ENCODE measurements at regions not wholly inside any gene's neighbourhood (a gene's known extent, or its start where the extent isn't known, plus 50 kb on each side); places are given as distances from the start of the nearest gene placed in this dataset.

DNA sequence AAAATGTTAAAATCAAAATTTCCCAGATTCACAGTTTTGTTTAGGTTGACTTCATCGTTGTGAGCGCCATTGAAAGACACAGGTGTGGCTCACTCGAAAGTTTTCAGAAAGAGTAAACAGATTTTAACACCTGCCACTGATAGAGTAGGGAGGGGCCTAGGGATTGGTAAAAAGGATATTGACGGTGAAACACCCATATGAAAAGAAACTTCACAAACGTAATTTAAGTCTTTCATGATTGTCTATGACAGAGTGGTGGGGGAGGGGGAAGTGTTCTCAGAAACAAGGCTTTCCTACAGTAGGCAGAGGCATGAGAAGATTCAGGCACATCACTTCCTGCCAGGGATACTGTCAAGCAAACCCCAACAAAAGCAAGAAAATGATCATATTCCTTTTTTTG is 101.4 kb downstream of the PERP start:
- no peak for TF ChIP-seq POLR2AphosphoS5 (IDR thresholded peaks at IDR 0.05)
- TF ChIP-seq, protein P1, sequence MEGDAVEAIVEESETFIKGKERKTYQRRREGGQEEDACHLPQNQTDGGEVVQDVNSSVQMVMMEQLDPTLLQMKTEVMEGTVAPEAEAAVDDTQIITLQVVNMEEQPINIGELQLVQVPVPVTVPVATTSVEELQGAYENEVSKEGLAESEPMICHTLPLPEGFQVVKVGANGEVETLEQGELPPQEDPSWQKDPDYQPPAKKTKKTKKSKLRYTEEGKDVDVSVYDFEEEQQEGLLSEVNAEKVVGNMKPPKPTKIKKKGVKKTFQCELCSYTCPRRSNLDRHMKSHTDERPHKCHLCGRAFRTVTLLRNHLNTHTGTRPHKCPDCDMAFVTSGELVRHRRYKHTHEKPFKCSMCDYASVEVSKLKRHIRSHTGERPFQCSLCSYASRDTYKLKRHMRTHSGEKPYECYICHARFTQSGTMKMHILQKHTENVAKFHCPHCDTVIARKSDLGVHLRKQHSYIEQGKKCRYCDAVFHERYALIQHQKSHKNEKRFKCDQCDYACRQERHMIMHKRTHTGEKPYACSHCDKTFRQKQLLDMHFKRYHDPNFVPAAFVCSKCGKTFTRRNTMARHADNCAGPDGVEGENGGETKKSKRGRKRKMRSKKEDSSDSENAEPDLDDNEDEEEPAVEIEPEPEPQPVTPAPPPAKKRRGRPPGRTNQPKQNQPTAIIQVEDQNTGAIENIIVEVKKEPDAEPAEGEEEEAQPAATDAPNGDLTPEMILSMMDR (IDR thresholded peaks at IDR 0.05), result no peak

Data from stomach (tissue), 4 donors.